GM23338 (cell line): ENCODE measurements at regions not wholly inside any gene's neighbourhood (a gene's known extent, or its start where the extent isn't known, plus 50 kb on each side); places are given as distances from the start of the nearest gene placed in this dataset.

Experiments used
- ATAC-seq: fragments of 200-7000 bp; cut with Tn5 transposase; 3 replicates; pipeline ENCODE4 v1.9.1; 2020
- DNase-seq: peaks from one replicate; pipeline ENCODE4 v3.0.0-alpha.2; 2015; ENCODE audit warnings: low spot score
- H2AFZ ChIP-seq: fragments of 200-600 bp; sonication (generic); 2 replicates; pipeline ENCODE4 v1.8.0; 2016; ENCODE audit warnings: antibody characterized with exemption, mild to moderate bottlenecking, moderate library complexity
- H3F3A ChIP-seq: fragments of 200-600 bp; sonication (generic); replicated peaks from 2 replicates; pipeline ENCODE4 v1.8.0; 2017; ENCODE audit warnings: antibody characterized with exemption, mixed run types, low read depth
- H3K27ac ChIP-seq: fragments of 200-600 bp; sonication (generic); 2 replicates; pipeline ENCODE4 v1.6.1; 2016; ENCODE audit warnings: low read depth
- H3K27me3 ChIP-seq: fragments of 200-600 bp; sonication (generic); 2 replicates; pipeline ENCODE4 v1.8.0; 2016; ENCODE audit warnings: mild to moderate bottlenecking, mixed run types, moderate library complexity; ENCODE audit not compliant: insufficient read depth
- H3K36me3 ChIP-seq: fragments of 200-600 bp; sonication (generic); 2 replicates; pipeline ENCODE4 v1.8.0; 2016; ENCODE audit warnings: mild to moderate bottlenecking; ENCODE audit not compliant: insufficient read depth
- H3K4me1 ChIP-seq: fragments of 200-600 bp; sonication (generic); 2 replicates; pipeline ENCODE4 v1.8.0; 2016; ENCODE audit warnings: mild to moderate bottlenecking, moderate library complexity; ENCODE audit not compliant: insufficient read depth
- H3K4me2 ChIP-seq: fragments of 200-600 bp; sonication (generic); 2 replicates; pipeline ENCODE4 v1.7.1; 2017; ENCODE audit warnings: mixed run types
- H3K4me3 ChIP-seq: fragments of 200-600 bp; sonication (generic); 2 replicates; pipeline ENCODE4 v1.6.1; 2016; ENCODE audit warnings: mixed run types
- H3K79me2 ChIP-seq: fragments of 200-600 bp; sonication (generic); replicated peaks from 2 replicates; pipeline ENCODE4 v1.8.0; 2017; ENCODE audit warnings: mild to moderate bottlenecking; ENCODE audit not compliant: insufficient read depth
- H3K9me2 ChIP-seq: fragments of 200-600 bp; sonication (generic); 2 replicates; pipeline ENCODE4 v1.8.0; 2017; ENCODE audit not compliant: insufficient read depth
- H4K20me1 ChIP-seq: fragments of 200-600 bp; sonication (generic); replicated peaks from 2 replicates; pipeline ENCODE4 v1.8.0; 2017; ENCODE audit warnings: mild to moderate bottlenecking; ENCODE audit not compliant: insufficient read depth
- H3K27ac Mint-ChIP-seq: 2 replicates; pipeline ENCODE4 v1.8.0; 2020; ENCODE audit warnings: inconsistent platforms, mild to moderate bottlenecking, moderate library complexity, mixed read lengths
- H3K27me3 Mint-ChIP-seq: 3 replicates; pipeline ENCODE4 v1.8.0; 2022; ENCODE audit warnings: low read depth, mild to moderate bottlenecking, moderate library complexity, mixed read lengths, inconsistent platforms; ENCODE audit not compliant: insufficient read depth, poor library complexity
- H3K36me3 Mint-ChIP-seq: 3 replicates; pipeline ENCODE4 v1.8.0; 2021; ENCODE audit warnings: low read depth, mild to moderate bottlenecking, inconsistent platforms, moderate library complexity, mixed read lengths
- H3K4me1 Mint-ChIP-seq: 3 replicates; pipeline ENCODE4 v1.8.0; 2020; ENCODE audit warnings: mild to moderate bottlenecking, inconsistent platforms, mixed read lengths
- H3K4me3 Mint-ChIP-seq: 3 replicates; pipeline ENCODE4 v1.8.0; 2021; ENCODE audit warnings: moderate library complexity, mild to moderate bottlenecking, inconsistent platforms, mixed read lengths
- H3K9me3 Mint-ChIP-seq: 3 replicates; pipeline ENCODE4 v1.8.0; 2020; ENCODE audit warnings: moderate library complexity, mild to moderate bottlenecking, inconsistent platforms, mixed read lengths
- CREB1 ChIP-seq: fragments of 250-450 bp; sonication (Bioruptor Pico); IDR thresholded peaks from 2 replicates; pipeline ENCODE4 v1.5.0; 2020; ENCODE audit warnings: low read depth, mild to moderate bottlenecking, moderate library complexity
- CTCF ChIP-seq, 2 experiments: fragments of 200-600 bp in 1 of 2; sonication (generic) in 1 of 2; conservative IDR thresholded peaks; 2 replicates each; pipeline versions ENCODE4 v1.5.1 to v1.6.1; 2016 to 2017; ENCODE audit warnings: antibody characterized with exemption in 2 of 2, low read depth in 2 of 2, mild to moderate bottlenecking in 2 of 2, moderate library complexity in 1 of 2
- EZH2 ChIP-seq: fragments of 200-600 bp; sonication (generic); IDR thresholded peaks from one replicate; pipeline ENCODE4 v1.8.0; 2017; ENCODE audit warnings: antibody characterized with exemption, mild to moderate bottlenecking, low read depth; ENCODE audit not compliant: unreplicated experiment
- EZH2phosphoT487 ChIP-seq: fragments of 200-600 bp; sonication (generic); IDR thresholded peaks from one replicate; pipeline ENCODE4 v1.8.1; 2018; ENCODE audit warnings: antibody characterized with exemption; ENCODE audit not compliant: unreplicated experiment
- NANOG ChIP-seq: IDR thresholded peaks from 2 replicates; pipeline ENCODE4 v1.6.1; 2016; ENCODE audit warnings: antibody characterized with exemption, borderline replicate concordance
- POLR2AphosphoS5 ChIP-seq: IDR thresholded peaks from 2 replicates; pipeline ENCODE4 v1.6.1; 2016; ENCODE audit warnings: antibody characterized with exemption, low read depth
- ZNF114 ChIP-seq: fragments of 250-450 bp; sonication (Bioruptor Pico); IDR thresholded peaks from 2 replicates; pipeline ENCODE4 v1.5.0; 2020; ENCODE audit warnings: mild to moderate bottlenecking, moderate library complexity
- ZNF331 ChIP-seq: fragments of 250-450 bp; sonication (Bioruptor Pico); IDR thresholded peaks from 2 replicates; pipeline ENCODE4 v1.5.0; 2020; ENCODE audit warnings: low read depth, mild to moderate bottlenecking, moderate library complexity
- TF ChIP-seq, protein P1 (sequence below): fragments of 250-450 bp; sonication (Bioruptor Pico); IDR thresholded peaks from 2 replicates; pipeline ENCODE4 v1.5.0; 2020; ENCODE audit warnings: mild to moderate bottlenecking, moderate library complexity

GRCh38 chr2:120842456-120843439 is 107.1 kb downstream of the GLI2 start:
- Histone ChIP-seq H3K4me1 (no peaks in the 10 kb centered on the region; the same call in 1 of the 2 replicates), H3K79me2 (peaks cover 92% of the 10 kb centered on the region), H3K27ac (no peak overlapping the region; the same call in 1 of the 2 replicates), H3K36me3 (no peaks in the 10 kb centered on the region), H4K20me1 (peaks cover 52% of the 10 kb centered on the region), H3F3A (no peaks in the 10 kb centered on the region), H2AFZ (no peak overlapping the region), H3K27me3 (no peaks in the 10 kb centered on the region), H3K4me2 (no peak overlapping the region), H3K4me3 (no peak overlapping the region), H3K9me2 (no peaks in the 10 kb centered on the region)
- Mint-ChIP-seq H3K9me3 (no peaks in the 10 kb centered on the region), H3K4me3 (no peak overlapping the region), H3K27ac (no peak overlapping the region), H3K27me3 (peaks cover 3% of the 10 kb centered on the region), H3K4me1 (peaks cover 16% of the 10 kb centered on the region), H3K36me3 (peaks cover 4% of the 10 kb centered on the region)
- ATAC-seq (no peak), DNase-seq (no peak)
- TF ChIP-seq NANOG = no peak

GRCh38 chr2:120844070-120844738 is 108.5 kb downstream of the GLI2 start:
- ATAC-seq = no peak
- Histone ChIP-seq H2AFZ (no peak overlapping the region), H3K36me3 (no peaks in the 10 kb centered on the region), H3K27ac (no peak overlapping the region), H3F3A (no peaks in the 10 kb centered on the region), H3K27me3 (no peaks in the 10 kb centered on the region), H3K4me1 (no peaks in the 10 kb centered on the region; the same call in 1 of the 2 replicates), H3K4me3 (no peak overlapping the region), H3K9me2 (no peaks in the 10 kb centered on the region), H3K79me2 (peaks cover 85% of the 10 kb centered on the region), H4K20me1 (peaks cover 50% of the 10 kb centered on the region), H3K4me2 (no peak overlapping the region)
- H3K27me3 Mint-ChIP-seq = peaks cover 3% of the 10 kb centered on the region
- TF ChIP-seq ZNF331 (CRISPR knock-in tag) = no peak
- TF ChIP-seq CTCF (conservative IDR thresholded peaks at IDR 0.05; ENCODE audit: low read depth in 2 of 2) = no peak
- TF ChIP-seq, protein P1, sequence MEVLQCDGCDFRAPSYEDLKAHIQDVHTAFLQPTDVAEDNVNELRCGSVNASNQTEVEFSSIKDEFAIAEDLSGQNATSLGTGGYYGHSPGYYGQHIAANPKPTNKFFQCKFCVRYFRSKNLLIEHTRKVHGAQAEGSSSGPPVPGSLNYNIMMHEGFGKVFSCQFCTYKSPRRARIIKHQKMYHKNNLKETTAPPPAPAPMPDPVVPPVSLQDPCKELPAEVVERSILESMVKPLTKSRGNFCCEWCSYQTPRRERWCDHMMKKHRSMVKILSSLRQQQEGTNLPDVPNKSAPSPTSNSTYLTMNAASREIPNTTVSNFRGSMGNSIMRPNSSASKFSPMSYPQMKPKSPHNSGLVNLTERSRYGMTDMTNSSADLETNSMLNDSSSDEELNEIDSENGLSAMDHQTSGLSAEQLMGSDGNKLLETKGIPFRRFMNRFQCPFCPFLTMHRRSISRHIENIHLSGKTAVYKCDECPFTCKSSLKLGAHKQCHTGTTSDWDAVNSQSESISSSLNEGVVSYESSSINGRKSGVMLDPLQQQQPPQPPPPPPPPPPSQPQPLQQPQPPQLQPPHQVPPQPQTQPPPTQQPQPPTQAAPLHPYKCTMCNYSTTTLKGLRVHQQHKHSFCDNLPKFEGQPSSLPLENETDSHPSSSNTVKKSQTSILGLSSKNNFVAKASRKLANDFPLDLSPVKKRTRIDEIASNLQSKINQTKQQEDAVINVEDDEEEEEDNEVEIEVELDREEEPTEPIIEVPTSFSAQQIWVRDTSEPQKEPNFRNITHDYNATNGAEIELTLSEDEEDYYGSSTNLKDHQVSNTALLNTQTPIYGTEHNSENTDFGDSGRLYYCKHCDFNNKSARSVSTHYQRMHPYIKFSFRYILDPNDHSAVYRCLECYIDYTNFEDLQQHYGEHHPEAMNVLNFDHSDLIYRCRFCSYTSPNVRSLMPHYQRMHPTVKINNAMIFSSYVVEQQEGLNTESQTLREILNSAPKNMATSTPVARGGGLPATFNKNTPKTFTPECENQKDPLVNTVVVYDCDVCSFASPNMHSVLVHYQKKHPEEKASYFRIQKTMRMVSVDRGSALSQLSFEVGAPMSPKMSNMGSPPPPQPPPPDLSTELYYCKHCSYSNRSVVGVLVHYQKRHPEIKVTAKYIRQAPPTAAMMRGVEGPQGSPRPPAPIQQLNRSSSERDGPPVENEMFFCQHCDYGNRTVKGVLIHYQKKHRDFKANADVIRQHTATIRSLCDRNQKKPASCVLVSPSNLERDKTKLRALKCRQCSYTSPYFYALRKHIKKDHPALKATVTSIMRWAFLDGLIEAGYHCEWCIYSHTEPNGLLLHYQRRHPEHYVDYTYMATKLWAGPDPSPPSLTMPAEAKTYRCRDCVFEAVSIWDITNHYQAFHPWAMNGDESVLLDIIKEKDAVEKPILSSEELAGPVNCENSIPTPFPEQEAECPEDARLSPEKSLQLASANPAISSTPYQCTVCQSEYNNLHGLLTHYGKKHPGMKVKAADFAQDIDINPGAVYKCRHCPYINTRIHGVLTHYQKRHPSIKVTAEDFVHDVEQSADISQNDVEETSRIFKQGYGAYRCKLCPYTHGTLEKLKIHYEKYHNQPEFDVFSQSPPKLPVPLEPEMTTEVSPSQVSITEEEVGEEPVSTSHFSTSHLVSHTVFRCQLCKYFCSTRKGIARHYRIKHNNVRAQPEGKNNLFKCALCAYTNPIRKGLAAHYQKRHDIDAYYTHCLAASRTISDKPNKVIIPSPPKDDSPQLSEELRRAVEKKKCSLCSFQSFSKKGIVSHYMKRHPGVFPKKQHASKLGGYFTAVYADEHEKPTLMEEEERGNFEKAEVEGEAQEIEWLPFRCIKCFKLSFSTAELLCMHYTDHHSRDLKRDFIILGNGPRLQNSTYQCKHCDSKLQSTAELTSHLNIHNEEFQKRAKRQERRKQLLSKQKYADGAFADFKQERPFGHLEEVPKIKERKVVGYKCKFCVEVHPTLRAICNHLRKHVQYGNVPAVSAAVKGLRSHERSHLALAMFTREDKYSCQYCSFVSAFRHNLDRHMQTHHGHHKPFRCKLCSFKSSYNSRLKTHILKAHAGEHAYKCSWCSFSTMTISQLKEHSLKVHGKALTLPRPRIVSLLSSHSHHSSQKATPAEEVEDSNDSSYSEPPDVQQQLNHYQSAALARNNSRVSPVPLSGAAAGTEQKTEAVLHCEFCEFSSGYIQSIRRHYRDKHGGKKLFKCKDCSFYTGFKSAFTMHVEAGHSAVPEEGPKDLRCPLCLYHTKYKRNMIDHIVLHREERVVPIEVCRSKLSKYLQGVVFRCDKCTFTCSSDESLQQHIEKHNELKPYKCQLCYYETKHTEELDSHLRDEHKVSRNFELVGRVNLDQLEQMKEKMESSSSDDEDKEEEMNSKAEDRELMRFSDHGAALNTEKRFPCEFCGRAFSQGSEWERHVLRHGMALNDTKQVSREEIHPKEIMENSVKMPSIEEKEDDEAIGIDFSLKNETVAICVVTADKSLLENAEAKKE (CRISPR knock-in tag) = no peak
- TF ChIP-seq EZH2 = no peak
- TF ChIP-seq EZH2phosphoT487 = no peak
- TF ChIP-seq CREB1 (CRISPR knock-in tag) = no peak
- TF ChIP-seq ZNF114 (CRISPR knock-in tag) = no peak
- no peak for TF ChIP-seq POLR2AphosphoS5
- TF ChIP-seq NANOG = no peak
- peaks cover 16% of the 10 kb centered on the region for H3K4me1 Mint-ChIP-seq
- peaks cover 13% of the 10 kb centered on the region for H3K36me3 Mint-ChIP-seq
- H3K4me3 Mint-ChIP-seq = no peak overlapping the region
- H3K9me3 Mint-ChIP-seq = no peaks in the 10 kb centered on the region; the same call in 2 of the 3 replicates
- no peak overlapping the region for H3K27ac Mint-ChIP-seq
- DNase-seq = no peak
